Fibroblast of gingiva (primary cell): ENCODE measurements at regions not wholly inside any gene's neighbourhood (a gene's known extent, or its start where the extent isn't known, plus 50 kb on each side); places are given as distances from the start of the nearest gene placed in this dataset.

ENCODE experiments used
- DNase-seq: peaks from one replicate; pipeline ENCODE4 v3.0.0-alpha.2; 2011; ENCODE audit warnings: low read depth

DNA sequence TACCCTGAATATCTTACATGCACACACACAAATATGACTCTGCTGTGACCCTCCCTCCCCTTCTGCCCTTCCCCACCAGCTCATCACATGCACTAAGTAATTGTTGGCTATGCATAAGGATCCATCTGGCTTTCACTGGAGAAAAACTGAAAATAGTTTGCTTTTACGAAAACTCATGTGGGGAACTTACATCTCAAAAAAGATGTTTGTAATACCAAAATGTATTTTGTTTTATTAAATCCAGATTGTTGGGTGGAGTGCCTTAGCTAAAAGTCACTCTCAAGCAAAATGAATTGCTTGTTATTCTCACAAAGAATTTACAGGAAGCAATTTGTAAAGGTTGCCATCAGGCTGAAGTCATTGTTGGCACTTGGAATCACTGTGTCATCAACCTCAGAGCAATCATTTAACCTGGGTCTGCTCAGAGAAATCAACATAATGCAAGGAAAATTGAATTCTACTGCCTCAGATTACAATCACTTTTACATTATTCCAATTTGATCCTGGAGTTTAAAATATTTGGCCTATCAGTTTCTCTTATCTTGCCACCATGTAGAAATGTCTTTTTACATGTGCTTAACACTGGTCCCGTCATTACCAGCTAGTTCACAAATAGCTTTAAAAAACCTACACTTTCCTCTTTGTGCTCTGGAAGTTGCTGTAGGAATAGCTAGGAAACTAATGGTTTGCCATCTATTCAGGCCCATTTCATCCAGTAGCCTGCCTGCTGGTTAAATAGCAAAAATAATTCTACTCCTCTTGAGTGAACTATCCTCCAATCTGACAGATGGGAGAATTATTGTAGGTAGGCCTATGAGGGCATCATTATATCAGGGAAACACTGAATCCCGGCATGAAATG is 90.3 kb upstream of the TMEM17 start:
- peak; percentile 92 for DNase-seq

DNA sequence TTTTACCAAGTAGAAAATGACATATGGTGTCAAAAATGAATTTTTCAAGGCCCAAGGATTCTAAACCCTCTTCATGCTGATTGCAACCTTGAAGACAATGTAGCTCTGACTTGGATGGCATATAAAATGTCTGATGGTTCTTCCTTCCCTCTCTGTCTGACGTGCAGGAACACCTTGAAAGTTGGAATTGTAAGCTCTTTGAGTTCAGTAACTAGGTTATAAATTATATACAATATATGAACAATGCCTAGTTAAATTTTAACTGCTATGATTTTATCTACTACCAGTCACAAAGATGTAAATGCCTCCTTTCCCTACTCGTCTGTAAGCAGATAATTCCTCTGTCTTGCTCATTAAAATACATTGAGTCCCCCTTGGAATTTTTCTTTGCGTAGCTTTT is 89.5 kb upstream of the TMEM17 start:
- DNase-seq: no peak

DNA sequence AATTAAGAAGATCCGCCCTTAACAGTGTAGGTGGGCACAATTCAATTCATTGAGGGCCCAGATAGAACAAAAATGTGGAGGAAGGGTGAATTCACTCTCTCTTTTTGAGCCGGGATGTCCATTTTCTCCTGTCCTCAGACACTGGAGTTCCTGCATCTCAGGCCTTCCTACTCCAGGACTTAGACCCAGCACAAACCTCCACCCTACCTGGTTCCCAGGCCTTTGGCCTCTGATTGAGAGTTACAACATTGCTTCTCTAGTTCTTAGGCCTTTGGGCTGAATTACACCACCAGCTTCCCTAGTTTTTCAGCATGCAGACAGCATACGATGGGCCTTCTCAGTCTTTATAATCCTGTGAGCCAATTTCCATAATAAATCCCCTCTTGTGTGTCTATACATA is 87.8 kb upstream of the TMEM17 start:
- no peak for DNase-seq

DNA sequence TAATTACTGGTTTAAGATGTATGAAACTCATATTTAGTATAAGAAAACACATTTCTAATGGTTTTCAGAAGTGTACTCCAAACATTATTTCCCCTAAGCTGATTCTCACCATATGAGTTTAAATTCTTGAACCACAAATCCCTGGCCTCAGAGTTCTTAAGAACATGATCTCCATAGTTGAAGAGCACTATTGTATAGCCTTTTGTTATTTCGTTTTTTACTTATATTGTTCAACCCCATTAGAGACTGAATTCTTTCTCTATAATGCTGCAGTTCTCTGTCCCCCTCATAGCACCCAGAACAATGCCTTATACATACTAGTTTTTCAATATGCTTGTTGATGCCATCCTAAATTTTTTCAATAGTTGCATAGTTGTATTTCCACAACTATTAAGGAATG is 85.5 kb upstream of the TMEM17 start:
- no peak for DNase-seq

DNA sequence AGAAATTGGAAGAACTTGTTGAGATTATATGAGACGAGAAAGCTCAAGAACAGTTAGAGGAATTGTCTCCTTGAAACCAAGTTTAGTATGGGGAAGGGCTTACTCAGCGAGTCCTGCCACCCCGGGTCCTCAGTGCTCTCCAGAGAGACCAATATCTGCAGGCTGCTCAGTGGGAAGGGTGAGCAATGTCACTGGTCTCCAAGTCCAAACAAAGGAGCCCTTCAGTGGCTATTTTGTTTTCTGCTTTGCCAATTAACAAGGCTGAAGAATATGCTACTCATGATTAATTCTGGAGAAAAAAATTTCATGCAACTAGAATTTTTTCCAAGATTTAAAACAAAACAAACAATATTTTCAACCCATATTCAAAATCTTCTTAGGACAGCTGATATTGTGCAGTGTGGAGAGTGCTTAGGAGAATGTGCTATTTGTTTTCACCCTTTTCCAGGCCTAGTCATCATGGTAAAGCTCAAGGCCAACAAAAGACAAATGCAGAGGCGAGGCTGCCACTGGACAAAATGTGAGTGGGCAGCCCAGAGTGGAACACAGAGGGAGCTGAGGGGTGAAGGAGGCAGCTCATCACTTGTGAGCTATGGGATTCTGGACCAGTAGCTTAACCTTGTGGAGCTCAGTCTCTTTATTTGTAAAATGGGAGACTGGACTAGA is 83.8 kb upstream of the TMEM17 start:
- no peak for DNase-seq

DNA sequence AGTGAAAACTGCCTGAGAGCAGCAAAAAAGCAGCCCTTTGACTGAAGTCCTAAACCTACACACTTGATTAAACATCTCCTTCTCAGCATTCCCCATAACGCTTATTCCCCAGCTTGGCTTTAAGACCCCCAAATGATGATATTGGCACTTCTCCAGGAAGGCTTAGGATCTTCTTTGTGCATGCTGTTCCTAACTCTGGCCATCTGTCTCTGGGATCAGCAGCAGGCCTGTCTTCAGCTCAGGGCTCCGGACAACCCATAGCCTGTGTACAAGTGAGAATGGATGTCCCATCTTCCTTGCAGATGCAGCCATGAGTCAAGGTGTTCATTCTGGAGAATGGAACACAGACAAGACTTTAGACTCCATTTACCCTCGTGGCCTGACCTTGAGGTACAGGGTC is 81.6 kb upstream of the TMEM17 start:
- no peak for DNase-seq

DNA sequence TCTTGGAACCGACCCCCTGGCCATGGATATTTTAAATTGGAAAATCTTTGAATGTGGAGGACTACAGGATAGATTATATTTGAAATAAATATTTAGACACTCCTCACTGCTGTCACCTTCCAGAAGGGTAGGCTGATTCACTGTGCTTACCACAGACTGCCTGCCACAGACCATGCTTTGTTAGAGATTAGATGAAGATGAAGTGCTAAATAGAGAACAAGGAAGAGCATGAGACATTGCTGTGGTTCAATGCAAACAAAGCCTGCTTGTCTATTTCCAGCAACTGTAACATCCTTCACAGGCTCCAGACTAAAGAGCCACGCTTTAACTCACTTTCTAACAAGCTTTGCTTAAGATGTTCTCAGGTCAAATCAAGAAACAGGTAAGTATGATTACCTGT is 81.0 kb upstream of the TMEM17 start:
- no peak for DNase-seq

DNA sequence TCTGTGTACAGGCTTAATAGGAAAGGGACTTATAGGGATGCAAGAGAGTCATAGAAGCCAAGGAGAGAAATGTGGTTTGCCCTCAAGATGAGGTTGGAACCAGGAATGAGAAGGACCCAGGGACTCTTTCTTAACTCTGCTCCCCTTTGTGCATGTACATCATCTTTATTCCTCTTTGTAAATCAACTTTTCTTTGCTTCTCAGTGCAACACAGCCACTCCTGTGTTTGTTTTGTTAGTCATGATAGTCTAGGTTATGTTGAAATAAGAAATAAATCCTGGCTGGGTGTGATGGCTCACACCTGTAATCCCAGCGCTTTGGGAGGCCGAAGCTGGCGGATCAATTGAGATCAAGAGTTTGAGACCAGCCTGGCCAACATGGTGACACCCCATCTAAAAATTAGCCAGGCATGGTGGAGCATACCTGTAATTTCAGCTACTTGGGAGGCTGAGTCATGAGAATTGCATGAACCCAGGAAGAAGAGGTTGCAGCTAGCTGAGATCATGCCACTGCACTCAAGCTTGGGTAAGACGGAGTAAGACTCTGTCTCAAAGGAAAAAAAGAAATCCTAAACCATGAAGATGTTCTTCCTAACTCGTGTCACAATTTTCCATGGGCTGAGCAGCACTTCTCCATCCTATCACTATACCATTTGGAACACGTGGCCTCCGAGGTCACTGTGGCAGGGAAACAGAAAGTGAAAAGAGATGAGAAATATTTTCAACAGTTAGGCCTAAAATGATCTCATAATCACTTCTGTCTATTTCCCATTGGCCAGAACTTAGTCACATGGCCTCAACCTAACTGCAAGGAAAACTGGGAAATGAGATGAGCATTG is 73.0 kb upstream of the TMEM17 start:
- DNase-seq: peak; percentile 94

DNA sequence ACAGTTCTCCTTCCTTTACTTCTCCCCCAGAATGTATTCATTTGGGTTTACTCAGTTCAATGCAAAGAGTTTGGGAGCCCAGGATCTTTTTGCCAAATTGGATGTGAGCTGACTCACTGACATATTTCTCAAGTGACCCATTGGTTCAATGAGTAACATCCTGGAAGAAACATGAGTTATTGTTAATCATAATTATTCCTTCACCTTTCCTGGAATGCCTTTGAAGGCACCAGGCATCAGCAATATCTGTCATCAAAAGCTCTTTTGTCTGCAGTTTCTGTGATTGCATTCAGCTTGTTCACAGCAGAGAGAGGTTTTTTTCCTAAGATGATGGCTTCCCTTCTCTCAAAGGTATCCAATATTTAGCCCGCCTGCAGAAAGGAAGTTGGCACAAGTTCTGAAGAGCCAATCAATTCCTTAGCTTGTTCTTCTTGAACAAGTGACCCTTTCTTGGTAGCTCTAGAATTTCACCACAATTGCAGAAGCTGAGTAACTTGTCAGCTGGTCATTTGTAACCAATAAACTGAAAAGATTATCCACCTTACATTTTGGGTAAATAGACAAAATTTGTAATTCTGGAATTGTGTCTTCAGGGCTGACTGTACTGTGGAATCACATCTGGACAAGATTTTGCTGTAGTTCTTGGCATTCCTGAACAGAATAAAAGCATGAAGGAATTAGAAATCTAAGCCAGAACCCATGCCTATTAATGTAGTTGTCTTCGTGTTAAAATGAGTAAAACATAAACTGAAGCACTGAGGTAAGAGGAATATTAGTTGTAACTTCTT is 72.2 kb upstream of the TMEM17 start:
- DNase-seq: peak; percentile 94

DNA sequence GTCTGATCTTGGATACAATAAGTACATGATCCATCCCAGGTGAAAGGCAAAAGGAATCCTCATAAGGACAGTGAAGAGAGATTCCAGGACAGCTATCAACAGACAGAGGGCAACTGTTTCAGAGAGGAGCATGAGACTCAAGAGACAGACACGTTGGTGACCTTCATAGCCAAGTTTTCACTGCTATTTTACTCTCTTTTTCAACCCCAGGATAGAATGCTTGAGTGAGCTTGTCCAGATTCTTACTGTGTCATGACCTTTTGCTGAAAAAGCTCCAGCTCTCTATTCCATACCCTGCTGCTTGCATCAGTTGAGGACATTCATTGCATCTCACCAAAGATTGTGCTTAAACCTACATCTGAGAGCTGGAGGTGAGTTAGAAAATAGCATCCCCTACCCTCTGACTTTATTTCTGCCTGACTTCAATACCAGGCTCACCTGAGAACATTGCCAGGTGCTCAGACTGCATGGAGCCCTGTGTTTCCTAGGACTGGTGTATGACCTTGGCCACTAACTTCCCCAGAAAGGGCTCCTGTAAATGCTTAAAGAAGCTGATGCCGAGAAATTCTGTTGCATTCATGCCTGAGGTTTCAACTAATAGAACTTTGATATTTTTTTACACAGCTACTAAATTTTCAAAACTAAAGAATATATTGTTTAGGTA is 70.4 kb upstream of the TMEM17 start:
- no peak for DNase-seq

DNA sequence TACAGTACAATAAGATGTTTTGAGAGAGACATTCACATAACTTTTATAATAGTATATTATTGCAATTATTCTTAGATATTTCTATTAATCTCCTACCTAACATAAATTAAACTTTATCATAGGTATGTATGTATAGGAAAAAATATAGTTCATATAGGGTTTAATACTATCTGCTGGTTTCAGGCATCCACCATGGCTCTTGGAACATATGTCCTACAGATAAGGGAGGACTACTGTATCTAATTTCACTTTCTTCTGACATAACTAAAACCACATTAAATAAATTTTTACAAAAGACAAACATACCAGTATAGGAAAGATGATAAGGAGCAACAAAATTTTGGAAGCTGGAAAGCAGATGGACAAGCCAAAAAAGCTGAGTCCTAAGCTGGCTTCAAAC is 67.9 kb upstream of the TMEM17 start:
- no peak for DNase-seq

DNA sequence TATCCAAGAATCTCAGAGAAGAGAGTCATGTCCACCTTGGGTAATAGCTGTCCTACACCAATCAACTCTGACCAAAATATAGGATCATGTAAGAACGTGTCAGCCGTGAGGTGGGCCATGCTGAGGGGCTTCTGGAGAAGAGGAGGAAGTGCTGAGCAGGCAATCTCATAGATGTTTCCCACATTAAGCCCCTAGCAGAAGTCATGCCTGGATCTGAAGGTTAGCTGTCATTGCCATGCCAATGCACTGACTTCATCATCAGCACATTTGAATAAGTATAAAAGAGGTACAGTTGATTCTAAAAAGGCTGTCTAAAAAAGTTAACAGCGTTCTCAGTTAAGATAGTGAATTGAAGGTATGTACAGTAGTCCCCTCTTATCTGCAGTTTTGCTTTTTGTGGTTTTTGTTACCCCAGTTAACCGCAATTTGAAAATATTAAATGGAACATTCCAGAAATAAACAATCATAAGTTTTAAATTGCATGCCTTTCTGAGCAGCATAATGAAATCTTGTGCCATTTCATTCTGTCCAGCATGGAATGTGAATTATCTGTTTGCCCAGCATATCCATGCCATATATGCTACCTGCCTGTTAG is 67.2 kb upstream of the TMEM17 start:
- DNase-seq: no peak

DNA sequence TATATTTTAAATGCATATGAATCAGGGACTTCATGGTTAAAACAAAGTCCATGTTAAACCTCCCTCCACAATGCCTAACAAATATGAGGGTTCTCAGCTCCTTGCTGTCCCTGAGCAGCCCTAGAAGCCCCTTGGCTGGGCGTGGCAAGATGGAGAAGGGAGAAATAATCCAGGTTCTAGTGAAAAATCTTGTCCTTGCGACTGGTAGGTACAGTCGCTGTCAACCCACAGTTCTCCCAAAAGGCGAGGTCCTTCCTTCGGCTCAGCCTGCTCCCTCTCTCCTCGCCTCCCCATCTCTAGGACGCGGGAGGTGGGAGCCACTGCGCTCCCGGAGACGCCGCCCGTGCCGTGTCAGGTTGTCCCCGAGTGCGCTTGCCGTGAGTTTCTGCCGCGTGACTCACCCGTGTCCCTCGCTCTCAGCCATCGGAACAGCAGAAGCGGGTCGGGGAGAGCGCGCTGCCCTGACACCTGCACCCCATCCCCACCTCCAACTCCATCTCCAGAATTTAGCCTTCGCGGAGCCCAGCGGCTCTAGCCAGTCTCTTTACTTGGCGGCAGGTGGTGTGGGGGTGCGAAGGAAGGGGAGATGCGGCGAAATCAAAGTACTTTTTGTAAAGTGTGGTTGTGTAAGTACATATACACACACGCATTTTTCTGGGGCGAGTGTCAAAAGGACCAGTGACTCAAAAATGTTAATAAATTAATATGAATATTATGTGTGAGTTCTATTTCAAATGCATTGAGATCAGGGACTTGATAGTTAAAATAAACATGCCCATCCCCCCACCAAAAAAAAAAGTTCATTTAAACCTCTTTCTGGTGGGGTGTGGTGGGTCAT is 65.1 kb upstream of the TMEM17 start:
- DNase-seq: no peak

DNA sequence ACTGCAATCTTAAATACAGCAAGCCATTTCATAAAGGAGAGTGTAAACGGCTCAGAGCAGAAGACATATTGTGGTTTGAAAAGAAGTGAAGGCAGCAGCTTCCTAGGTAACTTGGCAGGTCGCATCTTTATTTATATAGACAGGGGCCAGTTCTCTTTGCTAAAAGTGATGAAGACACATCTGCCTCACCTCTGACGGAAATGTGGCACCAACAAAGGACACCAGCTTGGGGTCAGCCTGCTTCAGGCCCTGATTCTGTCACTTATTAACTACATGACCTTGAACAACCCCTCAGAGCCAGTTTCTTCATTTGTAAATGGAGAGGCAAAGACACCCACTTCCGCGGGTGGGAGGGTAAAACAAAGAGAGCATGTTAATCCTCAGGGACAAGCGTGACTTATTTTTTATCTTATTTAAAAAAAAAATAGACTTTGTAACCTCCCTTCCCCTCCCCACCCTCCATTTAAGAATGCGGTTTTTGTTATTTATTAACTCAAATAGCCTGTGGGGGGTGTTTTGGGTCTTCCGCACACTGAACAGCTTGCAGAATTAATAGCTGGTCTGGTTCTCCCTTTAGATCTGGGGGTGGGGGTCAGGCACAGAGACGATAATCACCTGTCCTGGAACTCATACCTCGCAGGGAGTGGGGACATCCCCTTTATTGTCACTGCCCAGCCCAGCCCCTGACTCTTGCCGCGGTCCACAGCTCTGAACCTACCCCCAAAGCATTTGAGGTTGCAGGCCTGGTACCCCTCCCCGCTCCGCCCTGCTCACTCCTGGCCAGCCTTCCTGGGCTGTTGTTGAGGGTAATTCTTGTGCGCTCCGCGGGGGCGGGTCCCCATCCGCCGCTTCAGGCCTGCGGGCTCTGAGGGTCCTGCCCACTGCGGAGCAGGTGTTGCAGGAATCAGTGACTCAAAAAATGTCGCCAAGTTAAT is 64.2 kb upstream of the TMEM17 start:
- no peak for DNase-seq

DNA sequence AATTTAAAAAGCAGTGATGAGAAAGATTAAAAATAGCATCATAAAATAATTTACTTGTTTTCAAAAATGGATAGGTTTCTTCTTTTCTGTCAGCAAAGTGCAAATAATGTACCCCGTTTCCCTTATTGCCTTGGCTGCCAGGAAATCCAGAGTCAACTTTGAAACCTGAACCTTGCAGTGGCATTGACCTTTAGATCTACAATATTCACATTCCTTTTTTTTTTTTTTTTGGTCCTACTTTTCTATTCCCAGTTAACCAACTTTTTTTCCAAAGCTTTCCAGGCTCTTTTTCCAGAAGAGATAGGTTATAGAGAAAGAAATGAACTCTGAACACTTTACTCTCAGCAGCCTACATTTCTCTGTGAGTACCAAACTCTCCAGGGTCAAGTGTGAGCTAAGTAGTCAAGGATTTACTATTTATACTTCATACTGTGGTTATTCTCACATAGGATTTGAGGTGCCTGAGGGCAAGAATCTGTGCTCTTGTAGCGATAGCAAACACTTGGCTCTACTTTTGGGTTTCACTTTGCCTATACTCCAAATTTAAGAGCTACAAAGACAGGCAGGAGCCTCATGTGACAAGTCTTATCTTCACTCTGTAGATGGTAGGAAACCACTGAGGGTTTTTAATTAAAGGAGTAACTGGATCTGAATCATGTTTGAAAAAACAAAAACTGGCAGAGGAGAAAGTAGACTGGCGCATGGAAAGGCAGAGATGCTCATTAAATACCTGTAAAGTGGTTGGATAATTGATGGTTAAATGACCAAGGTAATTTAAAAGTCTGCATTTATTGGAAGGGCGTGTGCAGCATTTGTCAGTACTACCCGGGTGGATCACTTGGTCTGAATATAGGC is 63.2 kb upstream of the TMEM17 start:
- DNase-seq: no peak

DNA sequence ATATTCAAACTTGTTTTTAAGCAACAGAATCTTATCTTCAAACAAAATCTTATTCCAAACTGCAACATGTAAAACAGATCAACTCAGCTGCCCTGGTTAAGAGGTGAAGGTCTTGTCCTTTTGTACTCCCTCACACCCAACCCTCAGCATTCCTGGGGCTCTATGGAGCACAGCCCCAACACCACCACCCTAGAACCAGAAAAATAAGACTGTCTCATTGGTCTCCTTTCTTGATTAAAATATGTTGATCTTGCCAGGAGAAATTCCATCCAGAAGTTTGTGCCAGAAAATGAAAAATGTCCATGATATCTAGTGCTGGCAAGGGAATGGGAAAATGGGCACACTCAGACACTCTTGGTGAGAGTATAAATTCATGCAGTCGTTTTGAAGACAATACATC is 62.1 kb upstream of the TMEM17 start:
- peak; percentile 5 for DNase-seq

DNA sequence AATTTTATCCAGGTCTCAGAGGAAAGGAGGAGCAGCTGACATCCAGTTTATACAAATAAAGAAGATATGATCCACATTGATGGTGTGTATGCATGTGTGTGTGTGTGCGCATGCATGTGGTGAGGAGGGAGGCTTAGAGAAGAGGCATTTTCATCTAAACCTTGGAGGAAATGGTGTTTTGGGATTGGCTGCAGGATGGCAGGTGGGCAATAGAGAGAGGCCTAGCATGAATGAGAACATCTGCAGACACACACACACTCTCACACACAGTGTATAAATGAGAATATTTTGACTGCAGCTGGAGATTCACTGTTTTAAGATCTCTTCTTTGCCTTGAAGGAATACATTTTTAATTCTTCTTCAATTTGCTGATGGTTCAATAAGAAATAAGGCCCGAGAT is 61.7 kb upstream of the TMEM17 start:
- DNase-seq: no peak

DNA sequence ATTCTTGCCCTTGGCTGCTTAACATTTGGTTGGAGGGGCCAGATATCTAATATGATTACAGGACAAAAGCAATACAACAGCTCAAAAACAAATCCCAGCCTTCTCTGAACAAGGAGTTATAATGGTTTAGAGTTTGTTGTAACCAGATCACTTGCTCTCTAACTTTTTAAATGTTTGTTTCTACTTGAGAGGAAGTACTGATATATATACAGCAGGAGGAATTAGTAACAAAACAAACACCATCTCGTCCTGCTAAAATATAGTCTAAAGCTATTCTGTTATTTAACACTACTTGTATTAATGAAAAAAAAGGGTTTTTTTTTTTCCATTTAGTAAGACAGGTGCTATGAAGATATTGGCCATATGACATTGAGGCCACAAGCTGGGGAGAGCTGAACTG is 60.9 kb upstream of the TMEM17 start:
- no peak for DNase-seq
